ENCODE measurements at regions not wholly inside any gene's neighbourhood (a gene's known extent, or its start where the extent isn't known, plus 50 kb on each side); places are given as distances from the start of the nearest gene placed in this dataset.

- TF ChIP-seq CTCF (IDR thresholded peaks at IDR 0.05) (no peak), POLR2AphosphoS5 (IDR thresholded peaks at IDR 0.05) (no peak)
Measured at GRCh38 chr3:99049164-99049563, 147.7 kb upstream of the DCBLD2 start.

Data from upper lobe of left lung (tissue), 4 donors.